Endothelial cell of umbilical vein (primary cell): ENCODE measurements at regions not wholly inside any gene's neighbourhood (a gene's known extent, or its start where the extent isn't known, plus 50 kb on each side); places are given as distances from the start of the nearest gene placed in this dataset.

Experiments used
- BruUV-seq: library from RNA; stranded (reverse); fragments of 400-500 nt; replicated peaks from 2 replicates; lab custom pipeline; 2021; lab: Mats Ljungman, UMichigan
- CTCF ChIA-PET: fragments of 300-600, 350-600 bp; sonication (Branson Sonifier 250); formaldehyde crosslinking; loops from one replicate; lab custom pipeline; 2021; ENCODE audit warnings: antibody characterized with exemption, inconsistent platforms; lab: Charles Lee
- POLR2A ChIA-PET: fragments of 300-600, 350-600 bp; sonication (Branson Sonifier 250); formaldehyde crosslinking; loops from one replicate; lab custom pipeline; 2021; ENCODE audit warnings: antibody characterized with exemption, inconsistent platforms; lab: Charles Lee
- DNase-seq: peaks from one replicate; pipeline ENCODE4 v3.0.0-alpha.2; 2011; ENCODE audit warnings: low read depth, low spot score
- FAIRE-seq: peaks from 2 replicates; lab custom pipeline; 2011; peaks lifted over from hg19 to GRCh38; lab: Jason Lieb, UNC
- H2AFZ ChIP-seq: 2 replicates; pipeline ENCODE4 v1.6.0; 2012; ENCODE audit warnings: low read depth, low read length, control low read depth, inconsistent platforms
- H3K27ac ChIP-seq: 2 replicates; pipeline ENCODE4 v1.5.1; 2011; ENCODE audit warnings: low read depth, mild to moderate bottlenecking, control low read depth, low read length, moderate library complexity; ENCODE audit not compliant: insufficient read depth
- H3K27me3 ChIP-seq, 2 experiments: 2 replicates each; pipeline versions ENCODE4 v1.6.0 to v1.6.1; 2011; ENCODE audit warnings: low read length in 2 of 2, mixed read lengths in 1 of 2; ENCODE audit not compliant: control insufficient read depth in 2 of 2, insufficient read depth in 2 of 2
- H3K36me3 ChIP-seq, 2 experiments: 2 replicates in 1 of 2; 3 replicates in 1 of 2; pipeline ENCODE4 v1.5.1; 2011; ENCODE audit warnings: low read length in 2 of 2, mild to moderate bottlenecking in 1 of 2, moderate library complexity in 1 of 2; ENCODE audit not compliant: control insufficient read depth in 2 of 2, insufficient read depth in 2 of 2; ENCODE audit errors: extremely low read depth in 1 of 2
- H3K4me1 ChIP-seq: 3 replicates; pipeline ENCODE4 v1.5.1; 2011; ENCODE audit warnings: mild to moderate bottlenecking, low read length; ENCODE audit not compliant: control insufficient read depth, insufficient read depth; ENCODE audit errors: extremely low read depth
- H3K4me2 ChIP-seq: 2 replicates; pipeline ENCODE4 v1.6.1; 2011; ENCODE audit warnings: low read length, control low read depth, mixed read lengths; ENCODE audit not compliant: insufficient read depth
- H3K4me3 ChIP-seq, 3 experiments: fragments of 200-600 bp in 1 of 3; sonication (generic), shearing (Covaris generic) in 1 of 3; replicated peaks in 1 of 3; 2 replicates each; pipeline ENCODE4 v1.5.1; 2011 to 2016; ENCODE audit warnings: control low read depth in 3 of 3, low read length in 3 of 3, mild to moderate bottlenecking in 2 of 3, inconsistent platforms in 1 of 3, low read depth in 1 of 3, moderate library complexity in 1 of 3; ENCODE audit not compliant: insufficient read depth in 1 of 3
- H3K79me2 ChIP-seq: 2 replicates; pipeline ENCODE4 v1.6.0; 2012; ENCODE audit warnings: low read length, inconsistent platforms; ENCODE audit not compliant: control insufficient read depth, insufficient read depth
- H3K9ac ChIP-seq: replicated peaks from 2 replicates; pipeline ENCODE3; 2011; ENCODE audit warnings: low read length, control low read depth; ENCODE audit not compliant: insufficient read depth; ENCODE audit errors: extremely low read depth
- H3K9me1 ChIP-seq: replicated peaks from 3 replicates; pipeline ENCODE4 v1.6.0; 2011; ENCODE audit warnings: mild to moderate bottlenecking, low read length; ENCODE audit not compliant: control insufficient read depth, insufficient read depth; ENCODE audit errors: extremely low read depth
- H3K9me3 ChIP-seq: replicated peaks from 2 replicates; pipeline ENCODE4 v1.5.1; 2012; ENCODE audit warnings: low read length, inconsistent platforms; ENCODE audit not compliant: control insufficient read depth, insufficient read depth
- H4K20me1 ChIP-seq: replicated peaks from 2 replicates; pipeline ENCODE3; 2011; ENCODE audit warnings: mild to moderate bottlenecking, low read length; ENCODE audit not compliant: control insufficient read depth, insufficient read depth; ENCODE audit errors: extremely low read depth
- EZH2 ChIP-seq: IDR thresholded peaks from 2 replicates; pipeline ENCODE4 v1.6.1; 2012; ENCODE audit warnings: borderline replicate concordance, low read depth, mild to moderate bottlenecking, moderate library complexity, low read length, inconsistent platforms; ENCODE audit not compliant: severe bottlenecking
- FOS ChIP-seq: IDR thresholded peaks from 2 replicates; pipeline ENCODE4 v1.6.1; 2011; ENCODE audit warnings: mild to moderate bottlenecking, low read length, moderate library complexity, borderline replicate concordance; ENCODE audit not compliant: insufficient read depth
- GATA2 ChIP-seq: IDR thresholded peaks from 2 replicates; pipeline ENCODE4 v1.7.0; 2011; ENCODE audit warnings: low read depth, mild to moderate bottlenecking, moderate library complexity, mixed read lengths, low read length; ENCODE audit not compliant: insufficient read length, insufficient read depth
- JUN ChIP-seq: IDR thresholded peaks from 2 replicates; pipeline ENCODE4 v1.6.1; 2011; ENCODE audit warnings: borderline replicate concordance, low read depth; ENCODE audit not compliant: insufficient read length, insufficient read depth
- MYC ChIP-seq: IDR thresholded peaks from one replicate; pipeline ENCODE4 v1.6.1; 2011; ENCODE audit warnings: mild to moderate bottlenecking, low read depth, low read length
- POLR2A ChIP-seq: IDR thresholded peaks from 2 replicates; pipeline ENCODE4 v1.6.1; 2012; ENCODE audit warnings: low read depth, mild to moderate bottlenecking, control low read depth, low read length
- POLR2AphosphoS5 ChIP-seq: IDR thresholded peaks from 2 replicates; pipeline ENCODE4 v1.6.1; 2012; ENCODE audit warnings: low read depth, mild to moderate bottlenecking, control low read depth, low read length, moderate library complexity; ENCODE audit not compliant: insufficient read depth
- dilution Hi-C: fragments of 300-500 bp; cut with MboI; formaldehyde crosslinking; loops from one replicate; pipeline ENCODE4 v1.15.0; 2019; ENCODE audit warnings: low sequenced_read_pairs; ENCODE audit not compliant: extremely low pct_ligation_motif_present
- intact Hi-C: fragments of 100-400 bp; cut with micrococcal nuclease; formaldehyde crosslinking; loops from one replicate; pipeline ENCODE4 v1.10.0; 2022
- TF ChIP-seq, protein P1 (sequence below), 2 donors: IDR thresholded peaks; 1 replicate in 1 of 2; 2 replicates in 1 of 2; pipeline ENCODE4 v1.5.1; 2011; ENCODE audit warnings: low read length in 2 of 2, mild to moderate bottlenecking in 2 of 2, moderate library complexity in 2 of 2, control low read depth in 1 of 2, inconsistent platforms in 1 of 2, low read depth in 1 of 2; ENCODE audit not compliant: insufficient read depth in 1 of 2; ENCODE audit errors: extremely low read depth in 1 of 2
- TF ChIP-seq, protein P2 (sequence below): IDR thresholded peaks from 2 replicates; pipeline ENCODE4 v1.6.1; 2011; ENCODE audit not compliant: insufficient read depth, insufficient read length

DNA sequence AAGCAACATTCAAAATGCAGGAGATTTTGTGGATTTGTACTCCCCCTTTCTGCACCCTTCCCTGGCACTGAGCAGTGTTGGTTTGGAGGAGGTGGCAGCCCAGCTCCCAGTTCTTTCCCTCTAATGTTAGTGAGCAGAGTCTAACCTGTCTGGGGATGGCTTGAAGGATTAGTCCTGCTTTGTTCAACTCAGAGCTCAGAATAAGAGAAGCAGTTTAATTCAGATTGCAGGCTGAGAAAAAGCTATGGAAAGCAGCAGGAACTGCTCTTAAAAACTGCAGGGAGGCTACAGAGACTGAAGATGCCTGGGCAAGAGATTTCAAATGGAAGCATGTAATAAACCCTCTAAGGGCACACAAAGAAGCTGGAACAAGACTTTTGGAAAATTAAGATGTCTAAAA lies 223.4 kb upstream of the GGTLC1 start:
- no TSS peak for BruUV-seq
- Histone ChIP-seq H3K4me3 (no peak overlapping the region), H3K9ac (no peak overlapping the region), H2AFZ (no peak overlapping the region), H3K36me3 (no peaks in the 10 kb centered on the region), H3K79me2 (no peaks in the 10 kb centered on the region), H3K27me3 (peaks cover 0 to 3% of the 10 kb centered on the region in 2 experiments), H3K9me1 (no peaks in the 10 kb centered on the region), H3K4me1 (no peaks in the 10 kb centered on the region), H3K4me2 (no peak overlapping the region), H4K20me1 (no peaks in the 10 kb centered on the region), H3K9me3 (peaks cover 2% of the 10 kb centered on the region), H3K27ac (no peak overlapping the region)
- FAIRE-seq (no peak), DNase-seq (no peak)
- TF ChIP-seq FOS (no peak), POLR2AphosphoS5 (no peak)
- intact Hi-C loops (no loop called here), dilution Hi-C loops (no loop called here)
- ChIA-PET CTCF (no interaction called here), POLR2A (no interaction called here)

DNA sequence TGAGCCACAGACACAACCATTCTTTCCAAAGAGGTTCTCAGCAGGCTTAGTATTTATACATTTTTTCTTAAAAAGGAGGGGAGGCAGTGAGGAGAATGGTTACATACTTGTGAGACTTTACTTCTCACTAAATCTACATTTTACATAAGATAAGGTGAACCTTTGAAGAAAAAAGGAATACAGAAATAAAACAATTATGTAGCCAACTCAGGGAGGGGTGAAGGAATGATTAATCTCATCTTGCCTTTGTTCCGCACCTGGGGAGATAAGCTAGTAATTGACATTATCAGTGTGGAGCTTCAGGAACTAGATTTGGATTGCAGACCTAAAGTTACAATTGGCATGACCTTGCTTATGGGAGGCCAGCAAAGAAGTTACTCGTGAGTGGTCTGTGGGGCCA lies 221.8 kb upstream of the GGTLC1 start:
- dilution Hi-C loops (no loop called here), intact Hi-C loops (no loop called here)
- no peaks in the 10 kb centered on the region for H4K20me1 ChIP-seq
- peaks cover 0 to 3% of the 10 kb centered on the region in 2 experiments for H3K27me3 ChIP-seq
- BruUV-seq = no TSS peak
- ChIA-PET POLR2A (no interaction called here), CTCF (no interaction called here)
- H3K36me3 ChIP-seq = no peaks in the 10 kb centered on the region
- no peak overlapping the region for H3K4me3 ChIP-seq
- H3K79me2 ChIP-seq = no peaks in the 10 kb centered on the region
- no peak overlapping the region for H3K27ac ChIP-seq
- H3K4me1 ChIP-seq = no peaks in the 10 kb centered on the region
- peaks cover 2% of the 10 kb centered on the region for H3K9me3 ChIP-seq
- H3K4me2 ChIP-seq = no peak overlapping the region
- no peak for FAIRE-seq
- H3K9ac ChIP-seq = no peak overlapping the region
- no peak overlapping the region for H2AFZ ChIP-seq
- TF ChIP-seq MYC (no peak), POLR2A (no peak), EZH2 (no peak), JUN (no peak), POLR2AphosphoS5 (no peak), FOS (no peak), GATA2 (no peak)
- TF ChIP-seq, protein P1, sequence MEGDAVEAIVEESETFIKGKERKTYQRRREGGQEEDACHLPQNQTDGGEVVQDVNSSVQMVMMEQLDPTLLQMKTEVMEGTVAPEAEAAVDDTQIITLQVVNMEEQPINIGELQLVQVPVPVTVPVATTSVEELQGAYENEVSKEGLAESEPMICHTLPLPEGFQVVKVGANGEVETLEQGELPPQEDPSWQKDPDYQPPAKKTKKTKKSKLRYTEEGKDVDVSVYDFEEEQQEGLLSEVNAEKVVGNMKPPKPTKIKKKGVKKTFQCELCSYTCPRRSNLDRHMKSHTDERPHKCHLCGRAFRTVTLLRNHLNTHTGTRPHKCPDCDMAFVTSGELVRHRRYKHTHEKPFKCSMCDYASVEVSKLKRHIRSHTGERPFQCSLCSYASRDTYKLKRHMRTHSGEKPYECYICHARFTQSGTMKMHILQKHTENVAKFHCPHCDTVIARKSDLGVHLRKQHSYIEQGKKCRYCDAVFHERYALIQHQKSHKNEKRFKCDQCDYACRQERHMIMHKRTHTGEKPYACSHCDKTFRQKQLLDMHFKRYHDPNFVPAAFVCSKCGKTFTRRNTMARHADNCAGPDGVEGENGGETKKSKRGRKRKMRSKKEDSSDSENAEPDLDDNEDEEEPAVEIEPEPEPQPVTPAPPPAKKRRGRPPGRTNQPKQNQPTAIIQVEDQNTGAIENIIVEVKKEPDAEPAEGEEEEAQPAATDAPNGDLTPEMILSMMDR (IDR thresholded peaks at IDR 0.05; ENCODE audit: extremely low read depth in 1 of 2, insufficient read depth in 1 of 2, low read depth in 1 of 2, low read length in 2 of 2) = no peak
- TF ChIP-seq, protein P2, sequence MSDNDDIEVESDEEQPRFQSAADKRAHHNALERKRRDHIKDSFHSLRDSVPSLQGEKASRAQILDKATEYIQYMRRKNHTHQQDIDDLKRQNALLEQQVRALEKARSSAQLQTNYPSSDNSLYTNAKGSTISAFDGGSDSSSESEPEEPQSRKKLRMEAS = no peak
- H3K9me1 ChIP-seq = no peaks in the 10 kb centered on the region
- no peak for DNase-seq
